Panc1 (cell line): ENCODE measurements at regions not wholly inside any gene's neighbourhood (a gene's known extent, or its start where the extent isn't known, plus 50 kb on each side); places are given as distances from the start of the nearest gene placed in this dataset.

Experiments used
- CTCF ChIP-seq: fragments of 450-650 bp; IDR thresholded peaks from 2 replicates; pipeline ENCODE4 v1.5.1; 2017; ENCODE audit warnings: mild to moderate bottlenecking
- POLR2AphosphoS5 ChIP-seq: IDR thresholded peaks from 2 replicates; pipeline ENCODE4 v1.6.1; 2012; ENCODE audit warnings: mild to moderate bottlenecking, low read depth, low read length, moderate library complexity
- REST ChIP-seq, 2 experiments: IDR thresholded peaks; 2 replicates each; pipeline ENCODE4 v1.6.1; 2011 to 2012; ENCODE audit warnings: low read depth in 2 of 2, control low read depth in 1 of 2, low read length in 1 of 2, mild to moderate bottlenecking in 1 of 2, moderate library complexity in 1 of 2; ENCODE audit not compliant: insufficient read depth in 1 of 2
- SIN3A ChIP-seq: IDR thresholded peaks from 2 replicates; pipeline ENCODE4 v1.6.1; 2012; ENCODE audit warnings: low read depth, mild to moderate bottlenecking, low read length, moderate library complexity, borderline replicate concordance; ENCODE audit not compliant: insufficient read depth

- TF ChIP-seq CTCF (no peak), REST (IDR thresholded peaks at IDR 0.05; ENCODE audit: insufficient read depth in 1 of 2, low read depth in 2 of 2, low read length in 1 of 2) (no peak), POLR2AphosphoS5 (no peak), SIN3A (no peak)
Observed at GRCh38 chr11:104432981-104433380, 269.0 kb upstream of the PDGFD start.
